Keratinocyte (primary cell): ENCODE measurements at regions not wholly inside any gene's neighbourhood (a gene's known extent, or its start where the extent isn't known, plus 50 kb on each side); places are given as distances from the start of the nearest gene placed in this dataset.

Experiments used
- DNase-seq: peaks from one replicate; pipeline ENCODE4 v3.0.0-alpha.2; 2011; ENCODE audit warnings: low read depth, missing footprints, low spot score
- FAIRE-seq: peaks from 2 replicates; lab custom pipeline; 2011; peaks lifted over from hg19 to GRCh38; lab: Jason Lieb, UNC
- H2AFZ ChIP-seq: 2 replicates; pipeline ENCODE4 v1.6.0; 2012; ENCODE audit warnings: low read length, control low read depth, inconsistent platforms; ENCODE audit not compliant: control insufficient read depth
- H3K27ac ChIP-seq: 2 replicates; pipeline ENCODE4 v1.5.1; 2011; ENCODE audit warnings: low read length; ENCODE audit not compliant: control insufficient read depth, insufficient read depth
- H3K27me3 ChIP-seq: 3 replicates; pipeline ENCODE4 v1.6.0; 2011; ENCODE audit warnings: low read length; ENCODE audit not compliant: control insufficient read depth, insufficient read depth; ENCODE audit errors: extremely low read depth
- H3K36me3 ChIP-seq, 2 experiments: 2 replicates in 1 of 2; 3 replicates in 1 of 2; pipeline ENCODE4 v1.5.1; 2011; ENCODE audit warnings: low read length in 2 of 2, mild to moderate bottlenecking in 1 of 2; ENCODE audit not compliant: control insufficient read depth in 2 of 2, insufficient read depth in 2 of 2; ENCODE audit errors: extremely low read depth in 1 of 2
- H3K4me1 ChIP-seq: 3 replicates; pipeline ENCODE4 v1.5.1; 2011; ENCODE audit warnings: low read length; ENCODE audit not compliant: control insufficient read depth, insufficient read depth; ENCODE audit errors: extremely low read depth
- H3K4me2 ChIP-seq: 3 replicates; pipeline ENCODE4 v1.6.0; 2011; ENCODE audit warnings: low read depth, low read length; ENCODE audit not compliant: control insufficient read depth, insufficient read depth; ENCODE audit errors: extremely low read depth
- H3K4me3 ChIP-seq, 3 experiments: fragments of 200-600 bp in 1 of 3; sonication (generic) in 1 of 3; 2 replicates in 2 of 3; 3 replicates in 1 of 3; pipeline ENCODE4 v1.5.1; 2011 to 2016; ENCODE audit warnings: low read length in 3 of 3, mild to moderate bottlenecking in 3 of 3, control low read depth in 2 of 3, inconsistent platforms in 1 of 3, low read depth in 1 of 3, mixed read lengths in 1 of 3, mixed run types in 1 of 3, moderate library complexity in 1 of 3; ENCODE audit not compliant: control insufficient read depth in 2 of 3, insufficient read depth in 2 of 3; ENCODE audit errors: extremely low read depth in 1 of 3
- H3K79me2 ChIP-seq: 2 replicates; pipeline ENCODE4 v1.6.0; 2012; ENCODE audit warnings: low read length; ENCODE audit not compliant: control insufficient read depth, insufficient read depth
- H3K9ac ChIP-seq: 3 replicates; pipeline ENCODE4 v1.6.0; 2011; ENCODE audit warnings: low read length; ENCODE audit not compliant: control insufficient read depth, insufficient read depth; ENCODE audit errors: extremely low read depth
- H3K9me1 ChIP-seq: 3 replicates; pipeline ENCODE4 v1.6.0; 2011; ENCODE audit warnings: low read length; ENCODE audit not compliant: control insufficient read depth, insufficient read depth; ENCODE audit errors: extremely low read depth
- H3K9me3 ChIP-seq: 2 replicates; pipeline ENCODE4 v1.5.1; 2012; ENCODE audit warnings: low read depth, low read length; ENCODE audit not compliant: control insufficient read depth
- H4K20me1 ChIP-seq: 3 replicates; pipeline ENCODE4 v1.6.0; 2011; ENCODE audit warnings: low read length; ENCODE audit not compliant: control insufficient read depth, insufficient read depth; ENCODE audit errors: extremely low read depth
- EZH2 ChIP-seq: IDR thresholded peaks from one replicate; pipeline ENCODE4 v1.6.1; 2012; ENCODE audit warnings: inconsistent platforms, mild to moderate bottlenecking, low read length, moderate library complexity
- dilution Hi-C: fragments of 300-500 bp; cut with MboI; formaldehyde crosslinking; loops from one replicate; pipeline ENCODE4 v1.7.0; 2020; ENCODE audit warnings: low sequenced_read_pairs; ENCODE audit not compliant: extremely low pct_ligation_motif_present
- TF ChIP-seq, protein P1 (sequence below), 3 experiments: IDR thresholded peaks in 1 of 3; conservative IDR thresholded peaks in 1 of 3; optimal IDR thresholded peaks in 1 of 3; 2 replicates in 2 of 3; 3 replicates in 1 of 3; pipeline versions ENCODE3 to v1.5.1; 2011; ENCODE audit warnings: low read length in 3 of 3, mild to moderate bottlenecking in 3 of 3, moderate library complexity in 2 of 3, control low read depth in 1 of 3, inconsistent platforms in 1 of 3; ENCODE audit not compliant: insufficient read depth in 2 of 3; ENCODE audit errors: extremely low read depth in 1 of 3

DNA sequence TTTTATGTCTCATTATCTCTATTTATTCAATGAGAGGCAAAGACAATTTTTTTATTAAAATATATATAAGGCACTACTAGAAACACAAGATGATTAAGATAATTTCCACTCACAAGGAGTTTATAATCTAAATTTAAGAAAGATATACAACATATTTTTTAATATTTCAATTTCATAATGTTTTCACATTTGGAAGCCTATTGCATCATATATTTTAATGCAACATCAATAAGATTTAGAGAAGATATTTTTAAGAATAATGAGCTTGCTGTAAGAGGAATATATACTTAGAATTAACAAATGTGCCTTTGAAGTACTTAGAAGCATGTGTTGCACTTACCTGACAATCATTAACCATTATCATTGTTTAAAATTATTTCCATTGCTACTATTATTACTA lies 597.7 kb upstream of the BTBD3 start:
- Histone ChIP-seq H3K9me3 (no peaks in the 10 kb centered on the region), H3K4me2 (no peak overlapping the region), H3K79me2 (no peaks in the 10 kb centered on the region), H3K36me3 (no peaks in the 10 kb centered on the region), H3K4me1 (no peaks in the 10 kb centered on the region), H3K9me1 (no peaks in the 10 kb centered on the region), H2AFZ (no peak overlapping the region), H4K20me1 (no peaks in the 10 kb centered on the region), H3K27ac (no peak overlapping the region), H3K27me3 (no peaks in the 10 kb centered on the region), H3K4me3 (no peak overlapping the region), H3K9ac (no peak overlapping the region)
- dilution Hi-C loops, result no loop called here
- FAIRE-seq (no peak), DNase-seq (no peak)
- no peak for TF ChIP-seq EZH2
- TF ChIP-seq, protein P1, sequence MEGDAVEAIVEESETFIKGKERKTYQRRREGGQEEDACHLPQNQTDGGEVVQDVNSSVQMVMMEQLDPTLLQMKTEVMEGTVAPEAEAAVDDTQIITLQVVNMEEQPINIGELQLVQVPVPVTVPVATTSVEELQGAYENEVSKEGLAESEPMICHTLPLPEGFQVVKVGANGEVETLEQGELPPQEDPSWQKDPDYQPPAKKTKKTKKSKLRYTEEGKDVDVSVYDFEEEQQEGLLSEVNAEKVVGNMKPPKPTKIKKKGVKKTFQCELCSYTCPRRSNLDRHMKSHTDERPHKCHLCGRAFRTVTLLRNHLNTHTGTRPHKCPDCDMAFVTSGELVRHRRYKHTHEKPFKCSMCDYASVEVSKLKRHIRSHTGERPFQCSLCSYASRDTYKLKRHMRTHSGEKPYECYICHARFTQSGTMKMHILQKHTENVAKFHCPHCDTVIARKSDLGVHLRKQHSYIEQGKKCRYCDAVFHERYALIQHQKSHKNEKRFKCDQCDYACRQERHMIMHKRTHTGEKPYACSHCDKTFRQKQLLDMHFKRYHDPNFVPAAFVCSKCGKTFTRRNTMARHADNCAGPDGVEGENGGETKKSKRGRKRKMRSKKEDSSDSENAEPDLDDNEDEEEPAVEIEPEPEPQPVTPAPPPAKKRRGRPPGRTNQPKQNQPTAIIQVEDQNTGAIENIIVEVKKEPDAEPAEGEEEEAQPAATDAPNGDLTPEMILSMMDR (optimal IDR thresholded peaks at IDR 0.05 in 1 of 3, IDR thresholded peaks at IDR 0.05 in 1 of 3, conservative IDR thresholded peaks at IDR 0.05 in 1 of 3; ENCODE audit: extremely low read depth in 1 of 3, insufficient read depth in 2 of 3, low read length in 3 of 3), result no peak

DNA sequence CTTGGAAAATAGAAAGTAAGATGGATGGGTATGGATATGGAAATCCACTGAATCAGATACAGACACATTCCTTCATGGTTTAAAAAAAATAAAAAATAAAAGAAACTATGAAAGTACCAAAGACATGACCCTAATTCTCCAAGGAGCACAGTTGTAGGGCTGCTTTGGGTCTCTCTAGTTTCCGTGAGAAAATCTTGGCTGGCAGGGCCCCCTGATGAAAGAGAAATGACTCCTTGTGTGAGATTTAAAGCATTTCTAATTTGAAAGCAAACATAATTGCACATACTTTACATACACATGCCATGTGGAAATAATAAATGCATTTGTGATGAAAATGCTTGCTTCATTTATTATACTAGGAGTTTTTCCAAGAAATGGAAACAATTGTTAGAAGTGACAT lies 593.9 kb upstream of the BTBD3 start:
- TF ChIP-seq EZH2, result no peak
- TF ChIP-seq, protein P1 (optimal IDR thresholded peaks at IDR 0.05 in 1 of 3, IDR thresholded peaks at IDR 0.05 in 1 of 3, conservative IDR thresholded peaks at IDR 0.05 in 1 of 3; ENCODE audit: extremely low read depth in 1 of 3, insufficient read depth in 2 of 3, low read length in 3 of 3), result no peak
- Histone ChIP-seq H3K79me2 (no peaks in the 10 kb centered on the region), H3K4me2 (no peak overlapping the region), H3K27me3 (no peaks in the 10 kb centered on the region), H3K4me3 (no peak overlapping the region), H4K20me1 (no peaks in the 10 kb centered on the region), H3K27ac (no peak overlapping the region), H3K9me3 (no peaks in the 10 kb centered on the region), H3K36me3 (no peaks in the 10 kb centered on the region), H3K9me1 (no peaks in the 10 kb centered on the region), H3K4me1 (no peaks in the 10 kb centered on the region), H3K9ac (no peak overlapping the region), H2AFZ (no peak overlapping the region)
- dilution Hi-C loops, result no loop called here
- no peak for FAIRE-seq
- DNase-seq, result no peak
